Globus pallidus (tissue), 1 donor: ENCODE measurements at regions not wholly inside any gene's neighbourhood (a gene's known extent, or its start where the extent isn't known, plus 50 kb on each side); places are given as distances from the start of the nearest gene placed in this dataset.

ENCODE experiments used
- DNase-seq: peaks from one replicate; pipeline ENCODE4 v3.0.0-alpha.2; 2015; ENCODE audit warnings: low spot score

- DNase-seq = no peak
Observed at GRCh38 chrX:7789200-7789599, 53.8 kb upstream of the VCX start.

GRCh38 chrX:7788334-7788733, 54.6 kb upstream of the VCX start:
- no peak for DNase-seq

- DNase-seq = no peak
Observed at GRCh38 chrX:7787714-7788113, 55.3 kb upstream of the VCX start.

- no peak for DNase-seq
Observed at GRCh38 chrX:7784580-7784979, 58.4 kb upstream of the VCX start.

GRCh38 chrX:7779644-7780043, 63.3 kb upstream of the VCX start:
- DNase-seq = no peak

- no peak for DNase-seq
Observed at GRCh38 chrX:7775987-7776386, 67.0 kb upstream of the VCX start.

- no peak for DNase-seq
Observed at GRCh38 chrX:7771788-7772438, 71.1 kb upstream of the VCX start.

GRCh38 chrX:7759830-7760229, 83.1 kb upstream of the VCX start:
- no peak for DNase-seq

GRCh38 chrX:7746856-7747255, 96.1 kb upstream of the VCX start:
- no peak for DNase-seq

GRCh38 chrX:7730071-7730470, 112.9 kb upstream of the VCX start:
- no peak for DNase-seq

GRCh38 chrX:7720519-7720918, 122.5 kb upstream of the VCX start:
- DNase-seq = no peak

GRCh38 chrX:7714351-7714750, 128.6 kb upstream of the VCX start:
- DNase-seq = no peak

GRCh38 chrX:7711167-7711566, 131.8 kb upstream of the VCX start:
- no peak for DNase-seq

GRCh38 chrX:7709845-7710244, 133.1 kb upstream of the VCX start:
- DNase-seq = no peak

GRCh38 chrX:7706032-7706431, 136.9 kb upstream of the VCX start:
- no peak for DNase-seq

- no peak for DNase-seq
Observed at GRCh38 chrX:7704205-7704604, 138.8 kb upstream of the VCX start.

GRCh38 chrX:7698248-7698647, 144.7 kb upstream of the VCX start:
- no peak for DNase-seq

GRCh38 chrX:7690842-7691241, 152.1 kb upstream of the VCX start:
- DNase-seq = no peak

GRCh38 chrX:7689791-7690412, 153.1 kb upstream of the VCX start:
- no peak for DNase-seq

- DNase-seq = no peak
Observed at GRCh38 chrX:7680181-7680580, 162.8 kb upstream of the VCX start.

- DNase-seq = no peak
Observed at GRCh38 chrX:7654316-7654715, 188.7 kb upstream of the VCX start.

- no peak for DNase-seq
Observed at GRCh38 chrX:7647831-7648230, 195.1 kb upstream of the VCX start.

GRCh38 chrX:7641141-7641540, 201.8 kb upstream of the VCX start:
- DNase-seq = no peak

GRCh38 chrX:7640392-7640791, 202.6 kb upstream of the VCX start:
- DNase-seq = no peak
